NB4 (cell line): ENCODE measurements at regions not wholly inside any gene's neighbourhood (a gene's known extent, or its start where the extent isn't known, plus 50 kb on each side); places are given as distances from the start of the nearest gene placed in this dataset.

Experiments
- DNase-seq: peaks from one replicate; pipeline ENCODE4 v3.0.0; 2010; ENCODE audit warnings: low read depth
- H3K4me3 ChIP-seq: one replicate; pipeline ENCODE4 v1.5.1; 2011; ENCODE audit warnings: mild to moderate bottlenecking, low read depth, low read length, moderate library complexity
- CTCF ChIP-seq: IDR thresholded peaks from one replicate; pipeline ENCODE4 v1.5.1; 2012; ENCODE audit warnings: low read depth, low read length
- MAX ChIP-seq: IDR thresholded peaks from 2 replicates; pipeline ENCODE4 v1.6.1; 2011; ENCODE audit warnings: low read depth, low read length
- MYC ChIP-seq: IDR thresholded peaks from 2 replicates; pipeline ENCODE4 v1.6.1; 2011; ENCODE audit warnings: low read depth, low read length
- POLR2A ChIP-seq: IDR thresholded peaks from 2 replicates; pipeline ENCODE4 v1.6.1; 2011; ENCODE audit warnings: mild to moderate bottlenecking; ENCODE audit not compliant: insufficient read length; ENCODE audit errors: extremely low read depth

GRCh38 chr1:220382994-220383393 is 110.7 kb upstream of the RAB3GAP2 start:
- no peak for DNase-seq
- no peak overlapping the region for H3K4me3 ChIP-seq
- TF ChIP-seq POLR2A (no peak), MAX (no peak), CTCF (no peak), MYC (no peak)

DNA sequence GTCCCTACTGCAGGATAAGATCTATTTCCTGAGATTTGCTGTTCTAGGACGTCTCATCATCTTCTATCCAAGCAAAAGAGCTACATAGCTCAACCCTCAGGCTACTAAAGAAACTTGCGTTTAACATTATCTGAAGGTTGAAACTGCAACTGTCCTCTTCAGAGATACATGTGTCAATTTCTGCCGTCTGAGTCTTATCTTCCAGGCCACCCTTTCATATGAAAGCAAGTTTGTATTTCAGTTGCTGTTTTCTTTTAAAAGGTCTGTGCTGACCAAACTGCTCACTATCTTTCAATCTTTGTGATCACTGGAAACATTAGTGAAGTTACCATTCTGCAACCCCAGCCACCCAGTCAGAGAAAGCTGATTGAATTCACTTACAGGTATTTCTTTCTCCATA is 108.6 kb upstream of the RAB3GAP2 start:
- TF ChIP-seq MAX: no peak
- no peak for DNase-seq
- H3K4me3 ChIP-seq: no peak overlapping the region

DNA sequence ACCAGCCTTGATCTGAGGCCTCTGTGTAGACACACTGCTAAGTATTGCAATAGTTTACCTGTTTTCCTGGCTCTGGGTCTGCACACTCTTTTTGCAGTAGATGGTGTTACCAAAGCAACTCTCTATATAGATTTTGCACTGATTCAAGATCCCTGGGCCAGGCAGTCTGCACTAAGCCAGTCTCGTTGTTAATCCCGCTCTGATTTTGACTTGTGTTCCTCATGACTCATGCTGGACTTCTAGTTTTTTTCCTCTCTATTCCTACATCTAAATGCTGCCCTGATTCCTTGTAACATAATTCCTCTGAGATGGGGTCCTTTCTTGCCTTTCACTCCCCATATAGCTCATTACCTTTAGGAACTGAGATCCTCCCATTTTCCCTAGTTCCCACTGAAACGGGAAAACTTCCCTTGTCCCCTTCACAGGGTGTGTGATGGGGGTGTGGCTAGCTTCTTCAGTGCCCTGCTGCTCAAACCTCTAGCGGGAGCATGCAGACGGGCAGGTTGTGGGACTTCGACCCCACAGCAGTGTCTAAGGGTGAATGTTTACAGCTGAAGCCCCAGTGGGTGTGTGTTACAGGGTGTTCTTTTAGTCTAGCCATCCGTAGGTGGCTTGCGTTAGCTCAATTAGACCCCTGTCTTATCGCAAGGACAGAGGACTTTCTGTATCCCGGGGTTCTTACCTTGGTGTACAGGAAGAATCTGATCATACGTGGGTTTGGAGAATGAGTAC is 106.5 kb upstream of the RAB3GAP2 start:
- no peak for TF ChIP-seq CTCF
- no peak for TF ChIP-seq MAX
- no peak for TF ChIP-seq MYC
- TF ChIP-seq POLR2A: no peak
- H3K4me3 ChIP-seq: no peak overlapping the region
- no peak for DNase-seq

GRCh38 chr1:220375715-220376114 is 103.5 kb upstream of the RAB3GAP2 start:
- no peak for DNase-seq
- no peak overlapping the region for H3K4me3 ChIP-seq
- no peak for TF ChIP-seq POLR2A
- no peak for TF ChIP-seq CTCF
- no peak for TF ChIP-seq MYC
- TF ChIP-seq MAX: no peak

GRCh38 chr1:220374449-220374848 is 102.2 kb upstream of the RAB3GAP2 start:
- TF ChIP-seq POLR2A: no peak
- no peak for TF ChIP-seq MAX
- no peak for DNase-seq
- no peak overlapping the region for H3K4me3 ChIP-seq

- TF ChIP-seq MAX: no peak
- no peak for TF ChIP-seq CTCF
- no peak overlapping the region for H3K4me3 ChIP-seq
- no peak for DNase-seq
Observed at GRCh38 chr1:220372451-220372850, 100.2 kb upstream of the RAB3GAP2 start.

GRCh38 chr1:220371324-220371723 is 99.1 kb upstream of the RAB3GAP2 start:
- TF ChIP-seq MYC: no peak
- TF ChIP-seq POLR2A: no peak
- TF ChIP-seq MAX: no peak
- TF ChIP-seq CTCF: no peak
- no peak for DNase-seq
- H3K4me3 ChIP-seq: no peak overlapping the region
